Pancreas (tissue), 10 donors: ENCODE measurements at regions not wholly inside any gene's neighbourhood (a gene's known extent, or its start where the extent isn't known, plus 50 kb on each side); places are given as distances from the start of the nearest gene placed in this dataset.
"Not testable (repeated sequence)": the region's sequence is repeated elsewhere in the genome, so short reads cannot be mapped to it uniquely, and the experiment has no call there.

Source experiments
- ATAC-seq, 4 donors: fragments of 200-7000 bp; cut with Tn5 transposase; one replicate each; pipeline versions ENCODE4 v1.8.0 to v1.9.1; 2020; ENCODE audit warnings: mild to moderate bottlenecking in 4 of 4, moderate library complexity in 4 of 4
- DNase-seq, 6 donors: peaks; one replicate each; pipeline ENCODE4 v3.0.0-alpha.2; 2020
- FAIRE-seq: peaks from 2 replicates; lab custom pipeline; 2012; peaks lifted over from hg19 to GRCh38; lab: Jason Lieb, UNC
- H3K27ac ChIP-seq, 4 donors: fragments of 200-600 bp; sonication (generic); 1 replicate in 3 of 4; 2 replicates in 1 of 4; pipeline versions ENCODE4 v1.5.0 to v1.8.0; 2020
- H3K27me3 ChIP-seq, 4 donors: fragments of 200-600 bp; one replicate each; pipeline ENCODE4 v1.8.0; 2021
- H3K36me3 ChIP-seq, 3 donors: fragments of 200-600 bp; sonication (generic) in 1 of 3; one replicate each; pipeline versions ENCODE4 v1.5.0 to v1.8.0; 2020 to 2021
- H3K4me1 ChIP-seq, 3 donors: fragments of 200-600 bp; one replicate each; pipeline ENCODE4 v1.8.0; 2021
- H3K4me3 ChIP-seq, 4 donors: fragments of 200-600 bp; sonication (generic) in 2 of 4; one replicate each; pipeline versions ENCODE4 v1.5.0 to v1.8.0; 2020 to 2021
- H3K9me3 ChIP-seq, 4 donors: fragments of 200-600 bp; one replicate each; pipeline ENCODE4 v1.8.0; 2021
- WGBS, 2 donors: extraction: QIAGEN DNeasy Blood & Tissue Kit; methylation state at CpG; one replicate each; pipeline ENCODE4 v1.1.7; 2013; 5-methylcytosine and 5-hydroxymethylcytosine counted together
- intact Hi-C, 3 donors: fragments of 100-400 bp; cut with DNase I; formaldehyde crosslinking; loops; one replicate each; pipeline versions ENCODE4 v1.11.1 to v1.14.2; 2022
- TF ChIP-seq, protein P1 (sequence below), 4 donors: fragments of 200-600 bp; sonication (generic) in 3 of 4; IDR thresholded peaks; one replicate each; pipeline versions ENCODE4 v1.5.0 to v1.8.0; 2021; ENCODE audit warnings: antibody characterized with exemption in 4 of 4
- donor health status: healthy with polysubstance abuse.
- donor health status: DM: no; HTN: no; CAD: no; lungs with moderate emphysema.
- donor health status: DM: no; HTN: no; CAD: no.
- donor health status: control.
- donor health status: control.
- donor health status: Bipolar disorder and iron deficiency.
- donor health status: DM: yes; HTN: yes; CAD: no.
- donor health status: DM: no; HTN: no; CAD: no.
- donor health status: DM: no; HTN: no; CAD: no.
- donor health status: DM: yes; HTN: yes; CAD: no.

GRCh38 chr4:22593933-22594332 lies 78.1 kb upstream of the ADGRA3 start:
- Histone ChIP-seq H3K27me3 (no peaks in the 10 kb centered on the region), H3K4me1 (no peaks in the 10 kb centered on the region), H3K27ac (no peak overlapping the region), H3K9me3 (no peaks in the 10 kb centered on the region), H3K36me3 (no peaks in the 10 kb centered on the region), H3K4me3 (no peak overlapping the region)
- ATAC-seq = no peak
- no peak for DNase-seq
- TF ChIP-seq, protein P1, sequence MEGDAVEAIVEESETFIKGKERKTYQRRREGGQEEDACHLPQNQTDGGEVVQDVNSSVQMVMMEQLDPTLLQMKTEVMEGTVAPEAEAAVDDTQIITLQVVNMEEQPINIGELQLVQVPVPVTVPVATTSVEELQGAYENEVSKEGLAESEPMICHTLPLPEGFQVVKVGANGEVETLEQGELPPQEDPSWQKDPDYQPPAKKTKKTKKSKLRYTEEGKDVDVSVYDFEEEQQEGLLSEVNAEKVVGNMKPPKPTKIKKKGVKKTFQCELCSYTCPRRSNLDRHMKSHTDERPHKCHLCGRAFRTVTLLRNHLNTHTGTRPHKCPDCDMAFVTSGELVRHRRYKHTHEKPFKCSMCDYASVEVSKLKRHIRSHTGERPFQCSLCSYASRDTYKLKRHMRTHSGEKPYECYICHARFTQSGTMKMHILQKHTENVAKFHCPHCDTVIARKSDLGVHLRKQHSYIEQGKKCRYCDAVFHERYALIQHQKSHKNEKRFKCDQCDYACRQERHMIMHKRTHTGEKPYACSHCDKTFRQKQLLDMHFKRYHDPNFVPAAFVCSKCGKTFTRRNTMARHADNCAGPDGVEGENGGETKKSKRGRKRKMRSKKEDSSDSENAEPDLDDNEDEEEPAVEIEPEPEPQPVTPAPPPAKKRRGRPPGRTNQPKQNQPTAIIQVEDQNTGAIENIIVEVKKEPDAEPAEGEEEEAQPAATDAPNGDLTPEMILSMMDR (IDR thresholded peaks at IDR 0.05) = no peak
- no peak for FAIRE-seq
- 83 to 90% methylated on average over 10 of the region's 10 CpGs for WGBS, 2 donors
- intact Hi-C loops = no loop called here

DNA sequence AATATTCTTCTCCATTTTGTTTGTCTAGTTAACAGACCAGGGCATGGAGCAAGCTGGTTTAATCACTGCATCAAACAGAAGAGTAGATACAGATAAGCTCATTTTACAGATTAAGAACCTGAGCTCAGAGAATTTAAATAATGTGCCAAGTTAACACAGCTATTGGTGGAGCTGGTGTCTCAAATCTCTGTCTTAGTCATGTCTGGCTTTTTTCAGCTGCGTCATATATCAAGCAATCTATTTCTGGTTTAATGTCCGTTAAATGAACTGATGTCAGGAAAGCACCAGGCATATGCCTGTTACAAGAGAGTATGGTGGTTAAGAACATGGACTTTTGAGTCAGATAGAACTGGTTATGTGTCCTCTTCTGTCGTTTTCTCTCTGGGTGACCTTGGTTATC lies 79.8 kb upstream of the ADGRA3 start:
- FAIRE-seq = no peak
- H3K36me3 ChIP-seq = no peaks in the 10 kb centered on the region
- TF ChIP-seq, protein P1 (IDR thresholded peaks at IDR 0.05) = no peak
- no peak overlapping the region for H3K27ac ChIP-seq
- no peak for ATAC-seq
- no peak for DNase-seq
- WGBS, 2 donors = 49 to 56% methylated on average over 3 of the region's 3 CpGs
- no peaks in the 10 kb centered on the region for H3K4me1 ChIP-seq
- no peaks in the 10 kb centered on the region for H3K9me3 ChIP-seq
- intact Hi-C loops = no loop called here
- no peak overlapping the region for H3K4me3 ChIP-seq
- no peaks in the 10 kb centered on the region for H3K27me3 ChIP-seq

DNA sequence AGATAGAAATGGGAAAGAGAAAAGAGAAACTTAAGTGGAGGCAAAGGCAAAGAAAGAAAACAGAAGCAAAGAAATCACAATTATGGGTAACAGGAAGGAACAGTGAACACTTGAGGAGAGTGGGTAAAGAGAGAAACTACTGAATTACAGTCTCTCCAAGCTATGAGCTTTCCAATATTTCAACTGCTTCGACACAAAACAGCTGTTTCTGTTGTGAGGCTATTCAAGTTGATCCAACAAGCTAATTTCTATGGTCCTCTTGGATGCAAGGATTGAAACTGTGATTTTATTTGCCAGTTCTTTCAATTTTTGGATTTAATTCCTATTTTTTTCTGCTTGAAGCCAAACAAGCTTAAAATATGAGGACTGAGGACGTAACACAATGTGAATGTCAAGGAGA lies 80.5 kb upstream of the ADGRA3 start:
- H3K9me3 ChIP-seq = no peaks in the 10 kb centered on the region
- H3K4me3 ChIP-seq = no peak overlapping the region
- intact Hi-C loops = no loop called here
- DNase-seq = no peak
- no peak overlapping the region for H3K27ac ChIP-seq
- H3K36me3 ChIP-seq = no peaks in the 10 kb centered on the region
- H3K4me1 ChIP-seq = no peaks in the 10 kb centered on the region
- TF ChIP-seq, protein P1 (IDR thresholded peaks at IDR 0.05) = no peak
- no peak for ATAC-seq
- WGBS, 2 donors = 70 to 75% methylated on average over 2 of the region's 2 CpGs
- FAIRE-seq = no peak
- H3K27me3 ChIP-seq = no peaks in the 10 kb centered on the region

DNA sequence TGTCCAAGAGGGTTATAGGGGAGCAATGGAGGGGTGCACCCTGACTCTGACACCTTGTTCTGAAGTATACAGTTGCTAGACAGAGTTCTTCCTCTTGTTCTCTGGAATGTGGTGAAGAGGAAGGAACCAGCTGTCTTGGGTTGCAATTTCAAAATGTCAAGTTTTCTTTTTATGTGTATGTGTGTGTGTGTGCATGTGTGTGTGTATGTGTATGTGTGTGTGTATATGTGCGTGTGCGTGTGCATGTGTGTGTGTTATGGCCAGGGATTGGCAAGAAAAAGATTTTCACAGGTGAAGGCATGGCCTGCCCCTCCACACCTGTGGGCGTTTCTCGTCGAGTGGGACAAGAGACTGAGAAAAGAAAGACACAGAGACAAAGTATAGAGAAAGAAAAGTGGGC lies 81.6 kb upstream of the ADGRA3 start:
- H3K4me1 ChIP-seq = no peaks in the 10 kb centered on the region
- intact Hi-C loops = no loop called here
- no peak overlapping the region for H3K4me3 ChIP-seq
- H3K27ac ChIP-seq = no peak overlapping the region
- no peak for DNase-seq
- H3K9me3 ChIP-seq = no peaks in the 10 kb centered on the region
- FAIRE-seq = no peak
- no peaks in the 10 kb centered on the region for H3K27me3 ChIP-seq
- 87 to 88% methylated on average over 5 of the region's 5 CpGs for WGBS, 2 donors
- ATAC-seq = no peak
- no peaks in the 10 kb centered on the region for H3K36me3 ChIP-seq
- TF ChIP-seq, protein P1 (IDR thresholded peaks at IDR 0.05) = no peak

- H3K4me1 ChIP-seq, H3K9me3 ChIP-seq, FAIRE-seq, ATAC-seq, H3K36me3 ChIP-seq, H3K4me3 ChIP-seq, intact Hi-C loops, H3K27me3 ChIP-seq, DNase-seq: not testable (repeated sequence)
- peak overlapping the region in 2 of 4 donors; percentile 58 to 75 for H3K27ac ChIP-seq
- 80 to 83% methylated on average over 8 of the region's 8 CpGs for WGBS, 2 donors
Observed at GRCh38 chr4:22598113-22599047, 82.5 kb upstream of the ADGRA3 start.

- H3K4me1 ChIP-seq, H3K9me3 ChIP-seq, H3K4me3 ChIP-seq, intact Hi-C loops, FAIRE-seq, H3K27me3 ChIP-seq, H3K36me3 ChIP-seq: not testable (repeated sequence)
- DNase-seq (peak in 2 of 6 donors; percentile 17 to 49), ATAC-seq (peak in 2 of 4 donors; percentile 22 to 35)
- H3K27ac ChIP-seq = peak overlapping the region; percentile 3 to 75 (median 48)
- WGBS, 2 donors = 66 to 70% methylated on average over 22 of the region's 22 CpGs
Observed at GRCh38 chr4:22599228-22599928, 83.5 kb upstream of the ADGRA3 start.

- DNase-seq, H3K4me1 ChIP-seq, FAIRE-seq, H3K36me3 ChIP-seq, ATAC-seq, H3K27me3 ChIP-seq, H3K4me3 ChIP-seq, H3K9me3 ChIP-seq: not testable (repeated sequence)
- intact Hi-C loops = loop anchor here in 1 of 3 donors (10.0 kb wide), 1 partner anchor 195 kb away; no protein-coding TSS in a partner anchor
- WGBS, 2 donors = 90 to 91% methylated on average over 8 of the region's 8 CpGs
- peak overlapping the region; percentile 3 to 75 (median 48) for H3K27ac ChIP-seq
Observed at GRCh38 chr4:22599929-22600432, 84.1 kb upstream of the ADGRA3 start.

GRCh38 chr4:22601638-22602037 lies 85.8 kb upstream of the ADGRA3 start:
- intact Hi-C loops = loop anchor here in 1 of 3 donors (10.0 kb wide), 1 partner anchor 197 kb away; no protein-coding TSS in a partner anchor

More at GRCh38 chr4:22601638-22602037, 85.8 kb upstream of the ADGRA3 start:
- H3K9me3 ChIP-seq, ATAC-seq, H3K4me1 ChIP-seq, H3K36me3 ChIP-seq, H3K4me3 ChIP-seq, H3K27me3 ChIP-seq, DNase-seq, FAIRE-seq, H3K27ac ChIP-seq: not testable (repeated sequence)
- 96 to 98% methylated on average over 6 of the region's 6 CpGs for WGBS, 2 donors
